HG02943 (cell line): ENCODE measurements at regions not wholly inside any gene's neighbourhood (a gene's known extent, or its start where the extent isn't known, plus 50 kb on each side); places are given as distances from the start of the nearest gene placed in this dataset.

Experiments
- ATAC-seq: cut with Tn5 transposase; IDR thresholded peaks from one replicate; pipeline ENCODE4 v1.9.1; 2021; ENCODE audit warnings: mild to moderate bottlenecking, low read depth, moderate library complexity; ENCODE audit not compliant: unreplicated experiment

DNA sequence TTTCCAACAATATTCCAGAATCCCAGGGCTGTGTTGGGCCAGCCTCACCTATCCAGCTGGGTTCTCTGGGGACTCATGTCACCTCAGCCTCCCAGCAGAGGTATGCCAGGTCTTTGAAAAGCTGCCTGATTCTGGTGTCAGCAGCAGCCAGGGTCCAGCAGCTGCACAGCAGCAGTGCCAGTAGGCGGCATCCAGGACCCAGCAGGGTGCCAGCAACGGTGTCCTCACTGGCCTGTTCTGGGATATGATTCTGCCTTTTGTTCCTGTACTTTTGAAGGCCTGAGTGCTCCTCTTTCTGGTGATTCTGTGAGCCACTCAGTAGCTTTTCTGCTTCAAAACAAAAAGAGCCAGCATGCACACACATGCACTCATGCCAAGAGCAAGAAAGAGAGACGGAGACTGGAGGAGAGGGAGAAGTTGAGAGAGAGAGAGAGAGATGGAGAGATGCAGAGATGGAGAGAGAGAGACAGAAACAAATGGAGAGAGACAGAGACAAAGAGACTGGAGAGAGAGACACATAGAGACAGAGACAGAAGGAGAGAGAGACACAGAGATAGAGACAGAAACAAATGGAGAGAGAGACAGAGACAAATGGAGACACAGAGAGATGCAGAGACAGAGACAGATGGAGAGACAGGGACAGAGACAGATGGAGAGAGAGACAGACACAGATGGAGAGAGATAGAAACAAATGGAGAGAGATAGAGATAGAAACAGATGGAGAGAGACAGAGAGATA, 205.7 kb downstream of the UACA start:
- ATAC-seq: no peak

DNA sequence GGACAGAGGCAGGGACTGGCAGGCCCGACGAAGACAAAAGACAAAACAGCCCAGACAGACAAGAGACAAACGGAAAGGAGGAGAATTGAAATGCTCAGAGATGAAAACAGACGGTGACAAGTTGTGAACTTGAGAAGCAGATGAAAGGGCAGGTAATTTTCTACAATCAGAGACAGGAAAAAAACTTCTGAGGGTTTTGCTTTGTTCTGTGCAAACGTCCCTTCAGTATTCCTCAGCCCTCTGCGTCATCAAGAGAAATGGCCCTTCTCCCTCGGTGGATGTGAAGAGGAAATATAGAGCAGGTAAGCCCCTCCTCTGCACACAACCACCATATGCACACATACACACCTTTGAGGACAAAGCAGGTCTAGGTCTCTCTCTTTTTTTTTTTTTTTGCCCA, 206.6 kb downstream of the UACA start:
- ATAC-seq: no peak

DNA sequence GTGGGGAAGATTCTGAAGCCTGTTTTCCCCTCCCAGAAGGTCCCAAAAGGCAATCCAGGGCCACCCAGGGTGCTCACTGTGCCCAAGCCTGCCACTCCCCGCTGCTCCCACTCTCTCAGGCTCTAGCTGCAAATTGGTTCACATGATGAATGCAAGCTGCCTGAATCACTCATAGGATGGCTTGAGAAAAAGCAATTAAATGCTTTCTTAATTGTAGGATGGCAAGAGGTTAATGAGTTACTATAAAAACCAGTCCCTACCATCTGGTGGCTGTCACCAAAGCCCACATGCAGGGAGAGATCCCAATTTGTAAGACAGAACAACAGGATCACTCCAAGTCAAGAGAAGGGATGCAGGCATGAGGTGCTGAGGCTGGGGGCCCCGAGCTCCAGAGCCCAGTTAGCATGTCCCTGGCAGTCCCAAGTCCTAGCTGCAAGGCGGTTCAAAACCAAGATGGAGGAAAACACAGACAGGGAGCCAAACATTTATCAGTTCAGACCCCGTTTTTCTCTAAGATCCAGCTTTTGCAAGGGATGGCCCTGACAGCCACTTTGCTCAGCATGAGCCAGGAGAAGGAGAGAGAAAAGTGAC, 207.1 kb downstream of the UACA start:
- no peak for ATAC-seq

DNA sequence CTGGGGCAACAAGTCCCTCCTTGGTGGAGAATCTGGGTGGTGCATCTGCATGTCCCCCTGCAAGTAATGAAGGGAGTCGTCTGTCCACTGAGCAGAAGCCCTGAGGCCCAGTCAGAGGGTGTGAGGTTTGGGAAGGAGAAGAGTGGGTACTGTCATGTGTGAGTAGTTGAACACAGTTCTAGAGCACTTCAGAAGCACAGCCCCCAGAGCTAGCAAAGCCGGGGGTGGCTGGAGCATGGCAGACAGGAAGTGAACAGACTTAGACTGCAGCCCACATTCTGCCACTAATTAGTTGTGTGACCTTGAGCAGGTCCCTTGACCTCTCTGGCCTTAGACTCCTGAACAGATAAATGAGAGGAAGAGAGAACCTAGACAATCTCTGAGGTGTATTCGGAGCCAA, 207.6 kb downstream of the UACA start:
- ATAC-seq: no peak

DNA sequence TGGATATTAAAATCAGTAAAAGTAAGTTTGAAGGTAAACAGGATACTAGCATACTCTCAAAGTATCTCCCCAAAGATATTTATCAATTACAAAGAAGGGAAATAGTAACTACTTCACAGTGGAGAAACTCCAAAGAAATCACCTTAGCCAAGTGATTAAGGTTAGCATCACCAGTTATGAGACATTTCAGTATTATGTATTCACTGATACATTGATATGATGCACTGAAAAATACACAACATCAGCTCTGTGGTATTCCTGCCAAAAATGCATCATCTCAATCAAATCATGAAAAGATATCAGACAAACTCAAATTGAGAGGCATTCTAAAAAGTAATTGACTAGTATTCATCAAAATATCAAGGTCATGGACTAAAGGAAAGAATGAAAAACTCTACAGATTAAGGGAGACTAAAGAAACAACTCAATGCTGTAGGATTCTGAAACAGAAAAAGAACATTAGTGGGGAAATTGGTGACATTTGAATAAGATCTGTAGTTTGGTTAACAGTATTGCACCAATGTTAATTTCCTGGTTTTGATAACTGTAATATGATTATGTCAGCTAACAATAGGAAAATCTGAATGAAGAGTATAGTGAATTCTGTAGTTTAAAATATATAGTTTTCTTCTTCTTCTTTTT, 215.4 kb downstream of the UACA start:
- ATAC-seq: no peak

DNA sequence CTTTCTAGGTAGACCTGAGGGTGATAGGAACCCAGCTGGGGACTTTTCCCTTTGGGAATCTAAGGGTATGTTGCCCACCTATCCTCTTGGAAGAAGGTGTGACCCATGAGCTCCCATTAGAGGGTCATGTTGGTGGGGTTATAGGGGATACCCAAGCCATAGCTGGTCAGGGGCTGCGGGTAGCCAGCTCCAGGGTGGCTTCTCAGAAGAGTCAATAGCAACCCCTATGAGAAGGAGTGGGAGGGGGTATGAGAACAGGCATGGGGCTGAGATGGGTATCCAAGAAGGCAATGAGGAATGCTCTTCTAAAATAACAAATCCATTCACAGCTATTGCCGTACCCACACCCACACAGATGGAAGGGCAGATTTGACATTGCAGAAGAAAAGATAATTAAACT, 217.8 kb downstream of the UACA start:
- ATAC-seq: no peak

DNA sequence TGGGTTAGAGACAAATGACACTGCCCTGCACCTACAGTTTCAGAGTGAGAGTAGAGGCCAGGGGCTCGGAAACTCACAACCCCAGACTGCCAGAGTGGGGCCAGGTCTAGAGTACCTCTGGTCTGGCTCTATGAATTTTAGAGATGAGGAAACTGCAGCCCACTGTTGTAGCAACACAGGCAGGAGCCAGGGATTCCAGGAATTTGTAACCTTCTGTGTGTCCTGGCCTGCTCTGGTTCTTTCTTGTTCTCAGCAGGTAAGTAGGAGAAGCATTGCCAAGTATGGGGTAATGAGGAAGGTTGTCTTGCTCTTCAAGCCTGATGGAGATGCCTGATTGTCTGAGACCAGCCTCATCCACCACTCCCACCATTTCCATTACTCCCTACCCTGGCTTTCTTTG, 221.8 kb downstream of the UACA start:
- ATAC-seq: no peak

DNA sequence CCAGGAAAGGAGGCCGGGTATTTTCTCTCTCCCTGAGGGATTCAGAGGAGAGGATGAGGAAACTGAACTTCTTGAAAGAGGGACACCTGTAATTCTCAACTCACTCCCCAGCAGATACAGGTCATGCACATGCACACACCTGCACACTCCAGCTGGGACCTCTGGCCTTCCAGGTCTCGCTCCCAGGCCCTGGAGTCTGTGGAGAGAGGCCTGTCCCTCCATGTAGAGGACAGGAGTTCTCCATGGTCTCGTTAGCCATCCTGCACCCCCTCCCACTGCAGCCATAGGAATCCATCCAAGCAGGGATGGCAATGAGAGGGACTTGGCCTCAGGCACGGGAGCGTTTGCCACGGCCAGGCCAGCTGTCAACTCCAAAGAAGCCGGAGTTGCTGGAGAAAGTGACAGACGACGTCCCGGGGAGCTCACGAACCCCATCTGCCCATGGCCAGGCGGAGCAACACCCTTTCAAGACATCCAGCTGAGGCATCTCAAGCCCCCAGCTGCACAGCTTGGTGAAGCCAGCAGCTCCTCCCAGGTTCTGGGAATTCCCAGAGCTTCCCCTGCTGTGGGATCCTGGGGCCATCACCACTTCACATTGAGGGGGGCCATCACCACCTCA, 223.3 kb downstream of the UACA start:
- ATAC-seq: no peak

DNA sequence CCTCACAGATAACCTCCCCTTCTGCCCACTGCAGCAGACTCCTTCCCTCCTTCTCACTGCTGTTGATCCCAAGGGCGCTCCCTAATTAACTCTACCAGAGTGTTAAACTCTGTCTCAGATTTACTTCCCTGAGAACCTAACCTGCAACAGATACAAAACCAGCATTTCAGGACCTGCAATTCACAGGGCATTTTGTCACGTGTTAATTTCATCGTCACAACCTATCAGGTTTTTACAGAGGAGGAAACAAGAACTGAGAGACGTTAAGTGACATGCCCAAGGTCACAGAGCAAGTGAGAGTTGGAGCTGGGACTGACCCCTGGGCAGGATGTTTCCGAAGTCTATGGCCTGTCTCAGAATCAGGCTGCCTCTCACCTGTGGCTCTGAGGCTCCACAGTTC, 223.9 kb downstream of the UACA start:
- no peak for ATAC-seq

DNA sequence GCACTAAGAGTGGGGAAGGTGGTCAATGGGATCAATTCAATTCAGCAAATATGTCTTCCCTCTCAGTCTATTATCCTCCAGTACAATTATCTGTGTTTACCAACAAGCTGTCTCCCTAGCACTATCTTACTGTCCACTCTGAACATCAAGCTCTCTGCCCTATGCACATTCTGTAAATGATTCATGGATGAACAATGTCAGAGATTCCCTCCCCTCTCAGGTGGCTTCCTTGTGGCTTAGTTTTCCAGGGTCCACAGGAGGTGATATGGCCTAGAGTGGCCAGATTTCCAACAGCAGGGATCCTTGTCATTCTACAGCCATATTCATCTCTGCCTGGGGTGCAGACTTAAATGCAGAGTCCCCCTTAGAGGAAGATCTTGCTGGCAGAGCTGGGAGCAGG, 225.1 kb downstream of the UACA start:
- ATAC-seq: no peak

DNA sequence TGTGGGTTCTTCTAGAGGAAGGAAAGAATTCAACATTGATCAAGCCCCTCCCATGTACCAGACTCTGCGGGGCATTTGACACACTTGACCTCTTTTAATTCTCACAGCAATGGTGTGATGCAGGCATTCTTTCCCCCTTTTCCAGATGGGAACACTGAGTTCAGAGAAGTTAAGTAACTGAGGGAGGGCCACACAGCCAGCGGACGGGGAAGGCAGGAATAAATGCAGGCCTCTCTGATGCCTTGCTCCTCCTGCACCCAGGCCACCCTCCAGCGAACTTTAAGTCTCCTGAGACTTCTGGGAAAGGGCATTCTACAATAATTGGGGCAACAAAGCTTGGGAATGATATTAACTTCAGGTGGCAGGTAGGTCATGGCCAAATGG, 227.4 kb downstream of the UACA start:
- ATAC-seq: no peak

DNA sequence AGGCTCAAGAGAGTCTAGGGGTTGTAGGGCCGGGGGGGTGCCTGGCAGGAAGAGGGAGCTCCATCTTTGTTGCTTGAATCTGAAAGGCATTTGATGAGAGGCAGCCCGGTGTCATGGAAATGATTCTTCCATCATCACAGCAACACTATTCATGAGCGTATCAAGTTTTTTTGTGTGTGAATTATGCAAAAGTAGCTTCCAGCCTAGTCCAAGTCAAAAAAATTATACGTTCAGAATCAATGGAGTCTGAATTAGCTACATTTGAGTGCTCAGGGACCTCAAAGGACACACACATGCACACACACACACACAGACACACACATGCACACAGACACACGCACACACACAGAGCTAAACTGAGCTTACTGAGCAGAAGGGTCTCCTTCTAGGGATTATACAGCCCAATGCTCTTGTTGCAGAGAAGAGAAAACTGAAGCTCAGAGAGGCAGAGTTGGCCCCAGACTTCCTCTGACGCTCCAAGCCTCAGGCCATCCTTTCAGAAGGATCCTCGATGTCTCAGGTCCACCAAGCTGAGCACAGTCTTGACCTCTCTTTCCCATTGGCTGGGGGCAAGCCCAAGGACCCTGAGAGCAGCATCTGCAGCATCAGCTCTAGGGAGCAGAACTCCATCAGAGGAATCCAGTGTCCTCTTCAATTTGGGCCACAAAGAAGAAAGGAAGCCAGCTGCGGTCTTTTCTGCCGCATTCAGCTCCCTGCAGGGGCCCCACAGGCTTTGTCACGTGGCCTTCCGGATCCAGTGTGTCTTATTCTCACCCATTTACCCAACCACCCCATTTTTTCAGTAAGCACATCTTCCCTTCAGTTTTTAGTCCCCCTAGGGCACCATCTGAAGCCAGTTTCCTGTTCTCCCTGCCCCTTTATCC, 228.0 kb downstream of the UACA start:
- no peak for ATAC-seq

DNA sequence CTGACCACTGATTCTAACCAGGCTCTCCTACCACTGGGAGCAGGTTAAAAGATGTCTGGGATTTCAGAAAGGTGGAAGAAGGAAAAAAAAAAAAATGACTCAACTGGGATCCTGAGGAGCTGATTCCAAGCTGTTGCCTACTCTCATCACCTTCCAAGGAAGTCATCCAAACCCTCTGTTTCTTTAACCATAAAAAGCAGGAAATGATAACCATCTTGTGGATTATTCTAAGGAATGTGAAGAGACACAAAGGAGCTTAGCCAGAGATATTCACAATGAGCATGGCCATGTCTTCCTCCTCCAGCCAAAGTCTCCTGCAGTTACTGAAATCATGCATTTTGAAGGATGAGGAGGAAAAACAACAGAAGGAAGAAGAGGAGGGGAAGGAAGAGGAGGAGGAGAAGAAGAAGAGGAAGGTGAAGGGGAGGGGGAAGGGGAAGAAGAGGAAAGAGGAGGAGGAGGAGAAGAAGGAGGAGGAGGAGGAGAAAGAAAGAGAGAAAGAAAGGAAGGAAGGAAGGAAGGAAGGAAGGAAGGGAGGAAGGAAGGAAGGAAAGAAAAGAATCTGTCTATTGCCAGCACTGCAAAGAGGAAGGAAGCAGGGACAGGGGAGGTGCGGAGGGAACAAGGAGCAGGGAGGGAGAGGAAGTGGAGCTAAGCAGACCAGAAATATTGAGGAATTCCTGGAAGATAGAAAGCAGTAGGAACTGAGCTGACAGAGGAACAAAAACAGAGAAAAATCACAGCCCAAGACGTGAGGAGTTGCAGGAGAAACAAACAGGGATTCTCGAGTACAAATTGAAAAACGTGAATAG, 229.2 kb downstream of the UACA start:
- no peak for ATAC-seq

DNA sequence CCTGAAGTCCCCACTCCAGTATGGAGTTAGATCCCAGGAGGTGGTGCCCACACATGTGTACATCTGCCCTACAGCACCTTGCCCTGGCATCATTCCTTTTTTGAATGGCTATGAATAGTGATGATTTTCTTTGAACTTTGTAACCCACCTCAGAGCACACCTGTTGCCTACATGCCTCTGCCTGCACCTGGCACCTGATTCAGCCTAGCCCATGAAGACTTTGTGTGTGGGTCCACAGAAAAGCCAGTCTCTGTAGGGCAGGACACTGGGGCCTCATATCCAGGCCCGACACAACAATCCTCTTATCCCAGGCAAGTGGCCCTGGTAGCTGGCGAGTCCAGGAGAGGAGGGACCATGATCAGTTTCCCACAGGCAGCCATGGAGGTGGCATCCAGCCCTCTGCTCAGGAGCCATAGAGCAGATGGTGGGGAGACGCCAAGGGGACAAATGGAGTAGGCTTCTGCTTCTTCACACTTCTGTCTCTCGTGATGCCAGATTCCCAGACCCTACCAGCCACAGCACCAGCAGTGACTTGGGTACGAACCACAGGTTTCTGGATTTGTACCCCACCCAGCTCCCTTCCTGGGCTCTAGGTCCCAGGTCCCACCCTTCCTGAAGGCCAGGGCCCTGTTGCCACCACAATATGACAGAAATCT, 230.7 kb downstream of the UACA start:
- ATAC-seq: no peak

DNA sequence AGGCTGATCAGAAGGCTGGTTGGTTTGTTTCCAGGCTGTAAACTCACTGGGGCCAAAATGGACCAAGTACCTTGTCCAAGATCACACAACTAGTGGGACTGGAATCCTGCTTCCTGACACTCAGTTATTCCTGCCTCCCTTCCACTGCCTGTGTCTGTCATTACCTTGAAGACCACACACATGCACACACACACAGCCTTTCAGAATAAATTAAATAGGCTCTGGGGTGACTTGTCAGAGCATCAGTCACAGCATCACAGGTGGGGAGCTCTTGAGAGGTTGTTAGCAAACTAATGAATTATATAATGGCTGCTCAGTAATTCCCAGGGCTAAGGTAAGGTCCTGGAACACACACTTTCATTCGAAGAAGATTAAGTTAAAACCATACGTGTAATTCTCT, 231.8 kb downstream of the UACA start:
- ATAC-seq: no peak

DNA sequence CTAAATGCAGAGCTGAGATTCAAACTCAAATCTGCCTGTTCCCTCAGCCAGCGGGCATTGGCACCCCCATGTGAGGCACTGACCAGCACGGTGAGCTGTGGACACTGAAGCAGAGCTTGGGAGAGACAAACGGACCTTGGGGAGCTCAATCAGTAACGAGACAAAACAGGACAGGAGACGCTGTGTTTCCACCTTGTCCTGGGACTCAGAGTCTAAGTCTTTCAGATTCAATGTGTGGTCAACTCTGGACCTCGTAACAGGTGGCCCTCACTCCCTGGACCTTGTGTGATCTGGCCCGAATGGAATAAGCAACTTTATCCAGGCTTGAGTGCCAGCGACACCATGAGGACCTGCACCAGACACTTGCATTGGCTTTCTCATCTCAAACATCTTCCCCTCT, 232.5 kb downstream of the UACA start:
- ATAC-seq: no peak

DNA sequence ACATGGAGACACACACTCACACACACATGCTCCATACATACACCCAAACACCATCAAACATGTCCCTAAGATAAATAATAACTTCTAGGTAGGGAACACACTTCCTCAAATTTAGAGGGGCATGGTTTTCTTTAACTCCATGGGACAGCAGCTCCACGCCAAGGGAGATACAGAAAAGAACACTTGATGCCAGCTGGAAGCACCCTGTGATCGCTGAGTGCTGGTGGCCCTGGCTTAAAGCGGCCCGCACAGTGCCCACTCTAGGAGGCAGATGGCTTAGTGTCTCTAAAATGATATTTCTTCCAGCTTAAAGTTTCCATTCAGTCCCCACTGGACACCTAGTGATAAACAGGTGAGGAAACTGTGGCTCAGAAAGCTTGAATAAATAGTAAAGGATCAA, 232.9 kb downstream of the UACA start:
- ATAC-seq: no peak

DNA sequence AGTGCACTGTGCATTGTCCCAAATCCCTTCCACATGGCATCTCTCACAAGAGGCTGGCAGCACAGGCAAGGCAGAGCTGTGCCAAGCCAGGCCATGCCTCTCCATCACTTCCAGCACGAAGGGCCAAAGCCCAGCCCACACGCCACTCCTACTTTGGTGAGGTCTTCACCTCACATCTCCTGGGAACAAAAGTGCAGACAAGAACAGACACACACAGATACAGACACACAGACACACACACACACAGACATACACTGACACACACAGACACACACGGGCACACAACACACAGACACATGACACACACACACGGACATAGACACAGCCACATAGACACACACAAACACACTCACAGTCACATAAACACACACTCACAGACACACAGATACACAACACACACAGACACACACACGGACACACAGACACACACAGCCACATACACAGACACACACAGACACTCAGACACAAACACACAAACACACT, 233.3 kb downstream of the UACA start:
- no peak for ATAC-seq

DNA sequence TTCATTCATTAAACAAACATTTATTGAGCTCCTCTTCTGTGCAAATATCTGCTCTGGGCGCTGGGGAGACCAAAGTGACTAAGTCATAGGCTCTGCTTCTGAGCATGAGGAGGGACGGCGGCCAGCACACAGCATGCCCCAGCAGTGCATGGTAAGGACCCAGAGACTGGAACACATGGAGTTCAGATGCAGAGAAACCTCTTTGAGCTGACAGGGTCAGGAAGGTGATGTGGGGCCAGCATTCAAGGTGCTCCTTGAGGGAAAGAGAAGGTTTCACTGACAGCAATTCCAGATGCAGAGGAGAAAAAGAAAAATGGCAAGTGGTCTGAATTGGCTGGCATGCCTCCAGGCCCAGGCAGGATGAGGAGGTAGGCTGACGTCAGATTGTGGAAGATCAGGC, 234.5 kb downstream of the UACA start:
- ATAC-seq: no peak
